ENCODE measurements at regions not wholly inside any gene's neighbourhood (a gene's known extent, or its start where the extent isn't known, plus 50 kb on each side); places are given as distances from the start of the nearest gene placed in this dataset.

- TF ChIP-seq, protein P1, sequence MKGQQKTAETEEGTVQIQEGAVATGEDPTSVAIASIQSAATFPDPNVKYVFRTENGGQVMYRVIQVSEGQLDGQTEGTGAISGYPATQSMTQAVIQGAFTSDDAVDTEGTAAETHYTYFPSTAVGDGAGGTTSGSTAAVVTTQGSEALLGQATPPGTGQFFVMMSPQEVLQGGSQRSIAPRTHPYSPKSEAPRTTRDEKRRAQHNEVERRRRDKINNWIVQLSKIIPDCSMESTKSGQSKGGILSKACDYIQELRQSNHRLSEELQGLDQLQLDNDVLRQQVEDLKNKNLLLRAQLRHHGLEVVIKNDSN (IDR thresholded peaks at IDR 0.05) = no peak
Observed at GRCh38 chr3:162769564-162769963, 1273.0 kb downstream of the OTOL1 start.

- TF ChIP-seq EGR1 (IDR thresholded peaks at IDR 0.05) (no peak), RAD21 (IDR thresholded peaks at IDR 0.05; ENCODE audit: low read depth) (no peak), TAF1 (IDR thresholded peaks at IDR 0.05; ENCODE audit: low read depth) (no peak), YY1 (IDR thresholded peaks at IDR 0.05; ENCODE audit: low read depth) (no peak), CREB1 (IDR thresholded peaks at IDR 0.05; ENCODE audit: low read depth) (no peak), FOXM1 (IDR thresholded peaks at IDR 0.05; ENCODE audit: borderline replicate concordance, low read depth) (no peak), TCF12 (IDR thresholded peaks at IDR 0.05; ENCODE audit: low read depth) (no peak), TEAD4 (IDR thresholded peaks at IDR 0.05) (no peak), EP300 (IDR thresholded peaks at IDR 0.05; ENCODE audit: borderline replicate concordance) (no peak), CEBPB (IDR thresholded peaks at IDR 0.05) (no peak)
- TF ChIP-seq, protein P2, sequence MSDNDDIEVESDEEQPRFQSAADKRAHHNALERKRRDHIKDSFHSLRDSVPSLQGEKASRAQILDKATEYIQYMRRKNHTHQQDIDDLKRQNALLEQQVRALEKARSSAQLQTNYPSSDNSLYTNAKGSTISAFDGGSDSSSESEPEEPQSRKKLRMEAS (IDR thresholded peaks at IDR 0.05) = no peak
Observed at GRCh38 chr3:162770551-162770950, 1273.9 kb downstream of the OTOL1 start.

GRCh38 chr3:162774613-162775100 is 1278.0 kb downstream of the OTOL1 start:
- TF ChIP-seq, protein P1 (IDR thresholded peaks at IDR 0.05) = no peak
- TF ChIP-seq TCF12 (IDR thresholded peaks at IDR 0.05; ENCODE audit: low read depth) = no peak
- no peak for TF ChIP-seq RAD21 (IDR thresholded peaks at IDR 0.05; ENCODE audit: low read depth)
- TF ChIP-seq FOXM1 (IDR thresholded peaks at IDR 0.05; ENCODE audit: borderline replicate concordance, low read depth) = no peak
- no peak for TF ChIP-seq TAF1 (IDR thresholded peaks at IDR 0.05; ENCODE audit: low read depth)
- TF ChIP-seq EGR1 (IDR thresholded peaks at IDR 0.05) = no peak
- TF ChIP-seq, protein P2 (IDR thresholded peaks at IDR 0.05) = no peak
- no peak for TF ChIP-seq ZBTB7A (IDR thresholded peaks at IDR 0.05; ENCODE audit: low read depth)
- no peak for TF ChIP-seq NFIC (IDR thresholded peaks at IDR 0.05)
- TF ChIP-seq EP300 (IDR thresholded peaks at IDR 0.05; ENCODE audit: borderline replicate concordance) = no peak
- TF ChIP-seq TEAD4 (IDR thresholded peaks at IDR 0.05) = no peak
- no peak for TF ChIP-seq REST (IDR thresholded peaks at IDR 0.05; ENCODE audit: low read depth)
- TF ChIP-seq CREB1 (IDR thresholded peaks at IDR 0.05; ENCODE audit: low read depth) = no peak
- TF ChIP-seq YY1 (IDR thresholded peaks at IDR 0.05; ENCODE audit: low read depth) = no peak
- TF ChIP-seq CEBPB (IDR thresholded peaks at IDR 0.05) = no peak

DNA sequence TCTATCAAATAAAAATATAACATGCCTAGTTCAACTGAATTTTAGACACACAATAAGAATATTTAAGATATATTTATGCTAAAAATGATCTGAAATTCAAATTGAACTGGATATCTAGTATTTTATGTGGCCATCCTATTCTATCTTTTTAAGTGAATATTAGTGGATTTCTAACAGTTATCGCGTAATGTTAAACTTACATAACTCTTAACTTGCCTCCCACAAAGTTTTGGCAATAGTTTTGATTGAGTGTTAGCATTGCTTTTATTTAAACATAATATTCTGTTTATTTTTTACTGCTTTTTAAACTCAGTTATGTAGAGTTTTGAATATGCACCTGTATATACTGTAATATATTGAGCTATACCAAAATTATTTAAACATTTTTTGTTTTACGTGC is 1279.5 kb downstream of the OTOL1 start:
- no peak for TF ChIP-seq CREB1 (IDR thresholded peaks at IDR 0.05; ENCODE audit: low read depth)
- no peak for TF ChIP-seq NFIC (IDR thresholded peaks at IDR 0.05)
- no peak for TF ChIP-seq TCF12 (IDR thresholded peaks at IDR 0.05; ENCODE audit: low read depth)
- no peak; the same call in 1 of the 2 replicates for TF ChIP-seq CEBPB (IDR thresholded peaks at IDR 0.05)
- no peak for TF ChIP-seq YY1 (IDR thresholded peaks at IDR 0.05; ENCODE audit: low read depth)
- no peak for TF ChIP-seq EP300 (IDR thresholded peaks at IDR 0.05; ENCODE audit: borderline replicate concordance)
- no peak for TF ChIP-seq TEAD4 (IDR thresholded peaks at IDR 0.05)
- TF ChIP-seq TAF1 (IDR thresholded peaks at IDR 0.05; ENCODE audit: low read depth) = no peak
- TF ChIP-seq ZBTB7A (IDR thresholded peaks at IDR 0.05; ENCODE audit: low read depth) = no peak
- TF ChIP-seq EGR1 (IDR thresholded peaks at IDR 0.05) = no peak
- no peak for TF ChIP-seq REST (IDR thresholded peaks at IDR 0.05; ENCODE audit: low read depth)
- TF ChIP-seq, protein P1 (IDR thresholded peaks at IDR 0.05) = no peak
- no peak for TF ChIP-seq RAD21 (IDR thresholded peaks at IDR 0.05; ENCODE audit: low read depth)
- TF ChIP-seq, protein P2 (IDR thresholded peaks at IDR 0.05) = no peak
- no peak for TF ChIP-seq FOXM1 (IDR thresholded peaks at IDR 0.05; ENCODE audit: borderline replicate concordance, low read depth)

GRCh38 chr3:162777118-162777517 is 1280.5 kb downstream of the OTOL1 start:
- TF ChIP-seq, protein P2 (IDR thresholded peaks at IDR 0.05) = no peak
- TF ChIP-seq REST (IDR thresholded peaks at IDR 0.05; ENCODE audit: low read depth) (no peak), FOXM1 (IDR thresholded peaks at IDR 0.05; ENCODE audit: borderline replicate concordance, low read depth) (no peak), RAD21 (IDR thresholded peaks at IDR 0.05; ENCODE audit: low read depth) (no peak), ZBTB7A (IDR thresholded peaks at IDR 0.05; ENCODE audit: low read depth) (no peak), TAF1 (IDR thresholded peaks at IDR 0.05; ENCODE audit: low read depth) (no peak), CEBPB (IDR thresholded peaks at IDR 0.05) (no peak), TCF12 (IDR thresholded peaks at IDR 0.05; ENCODE audit: low read depth) (no peak), TEAD4 (IDR thresholded peaks at IDR 0.05) (no peak), NFIC (IDR thresholded peaks at IDR 0.05) (no peak), EP300 (IDR thresholded peaks at IDR 0.05; ENCODE audit: borderline replicate concordance) (no peak), CREB1 (IDR thresholded peaks at IDR 0.05; ENCODE audit: low read depth) (no peak), EGR1 (IDR thresholded peaks at IDR 0.05) (no peak), YY1 (IDR thresholded peaks at IDR 0.05; ENCODE audit: low read depth) (no peak)
- TF ChIP-seq, protein P1 (IDR thresholded peaks at IDR 0.05) = no peak
